Posterior vena cava (tissue), 2 donors: ENCODE measurements at regions not wholly inside any gene's neighbourhood (a gene's known extent, or its start where the extent isn't known, plus 50 kb on each side); places are given as distances from the start of the nearest gene placed in this dataset.

Experiments
- DNase-seq: peaks from one replicate; pipeline ENCODE4 v3.0.0-alpha.2; 2020; ENCODE audit warnings: low spot score
- intact Hi-C, 2 donors: fragments of 100-400 bp; cut with DNase I; formaldehyde crosslinking; loops; one replicate each; pipeline versions ENCODE4 v1.14.1 to v1.14.2; 2022 to 2023
- donor health status: DM: yes; HTN: yes; CAD: no.
- donor health status: DM: yes; HTN: yes; CAD: no.

DNA sequence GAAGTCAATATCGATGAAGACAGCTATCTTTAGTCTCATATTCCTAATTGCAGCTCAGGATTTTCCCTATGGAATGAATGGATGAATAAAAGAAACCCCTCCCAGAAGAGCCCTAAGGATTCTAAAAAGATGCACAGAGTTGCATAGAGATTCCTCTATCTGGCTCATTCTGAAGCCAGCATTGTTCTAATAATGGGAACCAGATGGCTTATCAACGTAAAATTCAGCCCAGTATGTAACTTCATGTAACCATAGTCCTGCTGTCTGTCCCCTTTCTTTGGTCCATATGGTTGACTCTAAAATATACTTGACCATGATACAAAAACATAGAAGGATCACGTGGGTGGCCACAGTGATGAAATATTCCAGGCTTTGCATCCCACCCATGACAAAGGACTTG lies 508.6 kb downstream of the RASEF start:
- no peak for DNase-seq
- intact Hi-C loops = no loop called here

DNA sequence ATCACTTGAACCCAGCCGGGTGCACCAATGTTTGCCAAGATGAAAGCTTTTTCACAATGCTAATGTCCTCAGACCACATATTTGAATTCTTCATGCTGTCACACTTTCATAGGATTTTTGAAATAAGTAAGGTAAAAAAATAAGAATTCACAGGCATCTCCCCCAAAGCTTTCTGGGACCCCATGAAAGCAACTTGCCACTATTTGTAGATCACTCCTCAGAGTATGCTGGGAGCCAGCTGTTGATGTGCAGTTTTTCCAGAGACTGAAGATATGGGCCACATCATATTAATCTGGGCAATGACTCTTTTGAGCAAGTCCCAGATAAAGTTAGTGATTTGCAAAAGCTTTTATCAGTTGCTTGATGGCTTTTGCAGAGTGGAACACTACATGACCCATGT lies 507.9 kb downstream of the RASEF start:
- no peak for DNase-seq
- intact Hi-C loops = no loop called here

DNA sequence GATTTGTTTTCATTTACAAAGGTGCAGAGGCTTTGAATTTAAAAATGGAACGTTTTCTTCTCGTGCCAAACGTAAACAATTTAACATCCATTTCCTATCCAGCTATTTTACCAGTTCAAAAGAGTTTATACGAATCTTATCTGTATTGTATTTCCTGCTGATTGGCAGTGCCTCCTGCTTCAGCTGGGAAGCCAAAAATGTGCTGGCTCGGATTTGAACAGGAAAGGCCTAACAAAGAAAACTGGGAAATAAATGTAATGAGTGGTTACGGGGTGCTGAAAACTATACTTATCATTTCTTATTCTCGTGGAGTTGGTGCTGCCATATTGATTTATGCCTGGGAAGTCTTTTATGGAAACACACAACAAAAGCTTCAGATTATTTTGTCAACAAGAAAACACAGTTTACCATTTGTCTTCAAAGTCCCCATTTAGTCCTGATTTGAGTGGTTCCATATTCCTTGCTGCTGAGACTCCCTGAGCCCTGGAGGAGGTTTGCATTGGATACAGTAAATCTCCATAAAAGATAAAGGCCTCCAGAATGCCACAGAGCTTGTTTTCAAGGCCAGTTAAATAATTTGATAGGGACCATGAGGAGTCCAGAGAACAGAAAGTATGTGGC lies 507.4 kb downstream of the RASEF start:
- DNase-seq = no peak

DNA sequence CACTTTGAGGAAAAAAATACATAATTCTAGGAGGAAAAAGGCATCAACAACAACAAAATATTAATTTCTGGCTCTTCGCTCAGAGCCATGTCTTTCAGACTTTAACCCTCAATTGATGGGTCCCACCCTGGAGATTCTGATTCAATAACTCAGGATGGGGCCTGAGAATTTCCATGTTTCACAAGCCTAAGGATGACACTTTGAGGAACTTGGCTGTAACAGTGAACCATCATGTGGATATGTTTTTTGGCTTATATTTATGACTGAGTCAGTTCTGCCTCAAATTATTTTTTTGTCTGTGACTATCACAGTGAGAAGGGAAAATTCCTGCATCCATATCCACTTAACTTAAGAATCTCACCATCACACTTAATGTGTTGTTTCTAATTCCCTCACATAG lies 504.6 kb downstream of the RASEF start:
- no peak for DNase-seq
- intact Hi-C loops = no loop called here

More for the DNA sequence above, 507.4 kb downstream of the RASEF start:
- intact Hi-C loops = no loop called here

GRCh38 chr9:82558855-82559630 lies 503.9 kb downstream of the RASEF start:
- intact Hi-C loops = no loop called here
- no peak for DNase-seq

DNA sequence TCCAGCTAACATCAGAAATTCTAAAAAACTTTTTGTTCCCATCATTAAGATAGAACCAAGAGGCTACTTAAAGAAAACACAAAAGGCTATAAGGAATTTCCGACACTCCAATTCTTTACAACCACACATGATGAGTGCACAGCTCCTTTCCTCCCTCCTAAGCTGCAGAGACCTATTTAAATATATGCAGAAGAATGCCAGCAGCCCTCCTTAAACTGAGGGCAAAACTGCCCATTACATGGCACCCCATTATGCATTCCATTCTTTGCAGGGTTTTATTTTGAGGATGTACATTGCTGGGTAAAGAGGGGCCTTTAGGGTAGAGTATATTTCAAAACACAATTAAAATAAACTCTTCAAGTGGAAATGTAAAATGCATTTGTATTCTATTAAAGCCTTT lies 502.9 kb downstream of the RASEF start:
- DNase-seq = no peak
- intact Hi-C loops = no loop called here

DNA sequence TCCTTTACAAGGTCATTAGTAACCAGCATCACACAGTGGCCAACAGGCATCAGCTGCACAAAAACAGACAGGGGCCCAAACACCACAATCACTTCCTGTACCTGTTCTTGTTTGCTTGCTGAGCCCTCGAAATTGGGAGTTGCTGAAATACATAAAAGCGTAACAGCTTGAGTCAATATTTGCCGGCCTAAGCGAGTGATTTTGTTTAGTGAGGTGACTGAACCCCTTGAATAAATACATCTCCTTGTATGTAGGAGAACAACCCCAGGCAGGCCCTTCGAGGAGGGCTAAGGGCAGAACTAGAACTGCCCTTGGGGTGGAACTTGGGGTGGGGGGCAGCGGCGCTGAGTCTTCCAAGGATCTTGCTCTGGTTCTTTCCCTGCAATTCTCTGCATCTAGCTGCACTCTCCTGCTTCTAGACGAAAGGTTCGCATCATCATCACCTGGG lies 502.5 kb downstream of the RASEF start:
- no peak for DNase-seq
- intact Hi-C loops = no loop called here

GRCh38 chr9:82563094-82563493 lies 499.8 kb downstream of the RASEF start:
- intact Hi-C loops = no loop called here
- DNase-seq = no peak

DNA sequence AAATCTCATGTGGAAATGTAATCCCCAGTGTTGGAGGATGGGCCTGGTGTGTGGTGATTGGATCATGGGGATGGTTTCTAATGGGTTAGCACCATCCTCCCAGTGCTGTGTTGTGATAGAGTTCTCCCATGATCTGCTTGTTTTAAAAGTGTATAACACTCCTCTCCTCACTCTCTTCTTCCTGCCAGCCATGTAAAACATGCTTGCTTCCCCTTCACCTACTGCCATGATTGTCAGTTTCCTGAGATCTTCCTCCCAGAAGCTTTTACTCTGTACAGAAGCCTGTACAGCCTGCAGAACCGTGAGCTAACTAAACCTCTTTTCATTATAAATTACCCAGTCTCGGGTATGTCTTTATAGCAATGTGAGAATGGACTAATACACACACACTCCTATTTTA lies 499.1 kb downstream of the RASEF start:
- intact Hi-C loops = no loop called here
- DNase-seq = no peak

- intact Hi-C loops = no loop called here
- DNase-seq = no peak
Observed at GRCh38 chr9:82565188-82565969, 497.6 kb downstream of the RASEF start.

DNA sequence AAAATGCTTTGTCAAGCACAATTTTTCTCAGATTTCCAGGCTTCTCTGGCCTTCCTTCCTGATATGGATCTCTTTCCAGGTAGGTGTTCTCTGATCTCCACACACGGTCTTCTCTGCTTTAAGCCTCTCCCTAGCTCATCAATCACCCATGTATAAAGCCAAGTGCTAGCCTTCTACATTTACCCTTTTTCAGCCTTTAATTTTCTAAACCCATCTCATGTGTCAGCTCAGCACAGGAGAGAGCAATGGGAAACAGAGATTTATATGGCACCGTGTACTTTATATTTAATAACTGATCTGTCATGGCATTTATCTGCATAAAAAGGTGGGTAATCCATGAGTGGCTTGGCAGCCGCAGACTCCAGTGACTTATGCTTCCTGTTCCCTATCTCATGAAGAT lies 495.0 kb downstream of the RASEF start:
- intact Hi-C loops = no loop called here
- no peak for DNase-seq

DNA sequence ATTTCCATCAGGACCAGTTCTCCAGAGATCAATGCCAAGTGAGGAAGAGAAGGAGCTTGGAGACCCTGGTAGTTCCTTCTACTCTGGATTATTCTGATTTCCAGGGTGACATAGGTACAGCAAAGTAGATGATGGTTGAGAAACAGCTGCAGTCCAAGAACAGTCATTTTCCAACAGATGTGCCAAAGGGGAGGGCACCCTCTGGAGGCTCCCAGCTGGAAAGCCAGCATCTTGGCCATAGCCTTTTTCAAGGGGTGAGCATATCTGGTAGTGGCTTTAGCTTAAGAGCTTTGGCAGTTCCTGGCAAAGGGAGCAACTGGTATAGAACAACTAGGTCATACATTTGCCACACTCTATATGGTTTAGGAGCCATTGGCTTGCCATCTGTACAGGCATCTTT lies 492.7 kb downstream of the RASEF start:
- DNase-seq = no peak
- intact Hi-C loops = no loop called here

DNA sequence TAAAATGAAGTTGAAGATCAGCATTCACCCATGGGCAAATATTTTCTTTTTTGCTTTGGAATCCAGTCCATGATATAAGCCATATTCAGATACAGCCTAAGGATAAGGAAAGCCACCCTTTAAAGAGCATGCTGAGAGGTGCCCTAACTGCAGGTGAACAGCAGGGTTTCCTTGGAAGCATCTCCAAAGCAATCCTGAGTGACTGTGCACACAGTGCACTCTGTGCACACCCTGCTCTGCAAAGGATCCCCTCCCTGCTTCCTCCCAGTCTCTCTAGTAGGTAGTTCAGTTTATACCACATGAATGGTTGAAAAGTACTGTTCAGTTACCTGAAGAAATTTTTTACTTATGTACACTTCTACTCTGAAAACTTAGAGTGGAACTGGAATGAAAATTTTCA lies 491.4 kb downstream of the RASEF start:
- DNase-seq = no peak
- intact Hi-C loops = no loop called here

DNA sequence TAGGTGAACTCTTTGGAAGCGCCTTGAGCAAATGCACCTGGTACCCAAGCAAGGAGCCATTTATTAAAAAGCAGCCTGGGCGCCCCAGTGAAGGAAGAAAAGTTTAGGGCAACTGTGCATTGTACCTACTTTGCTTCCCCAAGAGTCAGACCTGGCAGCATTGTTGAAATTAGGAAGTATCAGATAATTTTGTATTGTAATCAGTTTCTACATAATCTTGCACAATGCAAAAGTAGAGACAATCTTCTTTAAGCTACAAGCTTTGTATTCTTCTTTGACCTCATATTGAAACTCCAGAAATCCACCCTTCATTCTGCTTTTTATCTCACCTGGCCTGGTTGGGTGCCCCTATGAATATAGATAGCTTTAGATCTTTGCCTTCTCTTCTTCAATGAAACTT lies 490.8 kb downstream of the RASEF start:
- intact Hi-C loops = no loop called here
- no peak for DNase-seq

DNA sequence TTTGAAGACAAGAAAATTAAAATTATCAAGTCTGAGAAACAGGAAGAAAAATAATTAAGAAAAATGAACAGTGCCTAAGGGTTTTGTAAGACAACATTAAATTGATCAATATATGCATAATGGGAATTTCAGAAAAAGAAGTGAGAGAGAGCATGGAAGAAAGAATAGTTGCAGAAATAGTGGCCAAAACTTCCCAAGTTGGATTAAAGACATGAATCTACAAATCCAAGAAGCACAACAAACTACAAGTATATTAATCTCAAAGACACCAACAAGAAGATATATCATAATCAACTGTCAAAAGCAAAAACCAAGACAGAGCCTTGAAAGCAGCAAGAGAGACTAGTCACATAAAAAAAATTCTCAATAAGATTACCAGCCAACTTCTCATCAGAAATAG lies 488.0 kb downstream of the RASEF start:
- intact Hi-C loops = no loop called here
- no peak for DNase-seq

DNA sequence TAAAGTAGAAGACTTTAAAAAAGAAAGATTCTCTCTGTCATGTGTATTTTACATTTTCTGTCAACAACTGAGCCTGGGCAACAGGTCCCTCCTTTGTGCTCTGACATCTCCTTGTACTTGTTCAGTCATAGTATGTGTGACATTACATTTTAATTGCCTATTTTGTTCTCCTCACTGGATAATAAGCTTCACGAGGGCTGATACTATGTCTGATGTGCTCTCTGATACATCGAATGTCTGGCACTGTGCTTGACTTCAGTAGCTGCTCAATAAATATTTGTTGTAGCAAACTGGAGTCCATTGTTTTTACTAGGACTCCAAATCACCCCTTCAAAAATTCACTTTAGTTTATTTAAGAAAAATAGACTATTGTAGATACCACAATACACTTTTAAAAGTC lies 482.0 kb downstream of the RASEF start:
- intact Hi-C loops = no loop called here
- no peak for DNase-seq

DNA sequence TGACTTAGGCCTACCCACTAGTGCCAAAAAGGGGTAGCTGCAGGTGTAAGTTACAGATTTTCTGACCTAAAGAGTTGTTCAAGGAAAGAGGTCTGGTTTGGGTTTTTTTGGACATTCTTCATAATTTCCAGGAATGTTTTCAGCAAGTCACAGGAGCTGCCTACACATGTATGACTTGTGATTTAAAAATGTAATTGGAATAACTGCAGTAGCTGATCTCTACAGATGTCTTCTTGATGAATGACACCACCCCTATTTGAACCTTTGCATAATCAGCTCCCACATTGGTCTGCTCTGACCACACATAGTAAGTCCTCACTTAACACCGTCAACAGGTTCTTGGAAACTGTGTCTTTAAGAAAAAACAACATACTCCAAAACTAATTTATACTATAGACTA lies 481.4 kb downstream of the RASEF start:
- intact Hi-C loops = no loop called here
- no peak for DNase-seq

DNA sequence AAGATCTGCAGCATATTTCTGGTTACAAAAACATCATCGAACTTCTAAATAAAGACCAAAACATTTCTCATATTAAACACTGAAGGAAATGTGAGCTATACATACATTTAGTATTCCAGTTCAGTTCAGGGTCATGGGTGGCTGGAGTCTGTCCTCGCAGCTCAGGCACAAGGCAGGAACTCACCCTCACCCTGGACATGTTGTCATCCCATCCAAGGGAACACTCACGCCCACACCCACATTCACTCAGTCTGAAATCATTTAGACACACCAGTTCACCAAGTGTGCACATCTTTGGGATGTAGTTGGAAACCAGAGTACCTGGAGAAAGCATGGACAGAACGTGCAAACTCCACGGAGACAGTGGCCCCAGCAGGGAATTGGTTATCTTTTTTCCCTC lies 481.0 kb downstream of the RASEF start:
- no peak for DNase-seq
- intact Hi-C loops = no loop called here

GRCh38 chr9:82582693-82583092 lies 480.2 kb downstream of the RASEF start:
- no peak for DNase-seq
- intact Hi-C loops = no loop called here

DNA sequence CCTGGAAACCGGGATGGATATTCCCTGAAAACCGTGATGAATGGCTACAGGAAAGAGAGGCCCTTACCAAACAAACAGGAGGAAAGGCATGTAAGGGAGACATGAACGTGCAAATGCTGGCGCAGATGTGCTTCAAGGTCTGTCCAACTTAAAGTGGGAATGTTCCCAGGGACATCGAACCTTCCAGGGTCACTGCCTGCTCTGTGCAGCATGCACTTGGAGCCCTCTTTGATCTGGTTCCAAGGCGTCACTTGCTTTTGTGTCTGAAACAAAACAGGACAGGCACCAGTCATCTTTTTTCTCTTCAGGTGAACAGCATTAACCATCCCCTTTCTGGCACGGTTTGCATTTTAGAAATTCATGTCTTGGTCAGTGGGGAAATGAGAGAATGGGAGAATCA lies 479.4 kb downstream of the RASEF start:
- intact Hi-C loops = no loop called here
- DNase-seq = no peak
